ENCODE measurements at regions not wholly inside any gene's neighbourhood (a gene's known extent, or its start where the extent isn't known, plus 50 kb on each side); places are given as distances from the start of the nearest gene placed in this dataset.
"Not testable (repeated sequence)": the region's sequence is repeated elsewhere in the genome, so short reads cannot be mapped to it uniquely, and the experiment has no call there.

GRCh38 chr10:28982974-28983373 lies 305.7 kb downstream of the BAMBI start:
- Mint-ChIP-seq H3K27ac (no peak overlapping the region), H3K4me1 (no peaks in the 10 kb centered on the region), H3K4me3 (no peak overlapping the region), H3K36me3 (no peaks in the 10 kb centered on the region), H3K9me3 (no peaks in the 10 kb centered on the region), H3K27me3 (peaks cover 8% of the 10 kb centered on the region)

- Mint-ChIP-seq H3K4me3 (no peak overlapping the region), H3K27me3 (peaks cover 9% of the 10 kb centered on the region), H3K9me3 (no peaks in the 10 kb centered on the region), H3K36me3 (no peaks in the 10 kb centered on the region), H3K27ac (no peak overlapping the region), H3K4me1 (no peaks in the 10 kb centered on the region)
Measured at GRCh38 chr10:28983799-28984198, 305.1 kb upstream of the LYZL1 start.

- Mint-ChIP-seq H3K4me1 (no peaks in the 10 kb centered on the region), H3K36me3 (no peaks in the 10 kb centered on the region), H3K27ac (no peak overlapping the region), H3K4me3 (no peak overlapping the region), H3K27me3 (peaks cover 10% of the 10 kb centered on the region), H3K9me3 (no peaks in the 10 kb centered on the region)
Measured at GRCh38 chr10:28984431-28984830, 304.4 kb upstream of the LYZL1 start.

- H3K27ac Mint-ChIP-seq, result no peak overlapping the region
- H3K27me3 Mint-ChIP-seq, result peaks cover 10% of the 10 kb centered on the region
- no peaks in the 10 kb centered on the region for H3K4me1 Mint-ChIP-seq
- no peak overlapping the region for H3K4me3 Mint-ChIP-seq
- no peaks in the 10 kb centered on the region for H3K9me3 Mint-ChIP-seq
- H3K36me3 Mint-ChIP-seq, result no peaks in the 10 kb centered on the region
Measured at GRCh38 chr10:28985137-28985885, 303.6 kb upstream of the LYZL1 start.

- Mint-ChIP-seq H3K4me3 (no peak overlapping the region), H3K27me3 (peaks cover 8% of the 10 kb centered on the region), H3K36me3 (no peaks in the 10 kb centered on the region), H3K9me3 (no peaks in the 10 kb centered on the region), H3K27ac (no peak overlapping the region), H3K4me1 (no peaks in the 10 kb centered on the region)
Measured at GRCh38 chr10:28986117-28986792, 302.6 kb upstream of the LYZL1 start.

GRCh38 chr10:28986856-28987255 lies 302.0 kb upstream of the LYZL1 start:
- no peak overlapping the region for H3K27ac Mint-ChIP-seq
- H3K9me3 Mint-ChIP-seq, result no peaks in the 10 kb centered on the region
- H3K4me1 Mint-ChIP-seq, result no peaks in the 10 kb centered on the region
- H3K36me3 Mint-ChIP-seq, result no peaks in the 10 kb centered on the region
- no peak overlapping the region for H3K4me3 Mint-ChIP-seq
- peaks cover 8% of the 10 kb centered on the region for H3K27me3 Mint-ChIP-seq

GRCh38 chr10:28987555-28988320 lies 301.1 kb upstream of the LYZL1 start:
- peaks cover 6% of the 10 kb centered on the region for H3K27me3 Mint-ChIP-seq
- no peaks in the 10 kb centered on the region for H3K36me3 Mint-ChIP-seq
- no peaks in the 10 kb centered on the region for H3K9me3 Mint-ChIP-seq
- no peak overlapping the region for H3K27ac Mint-ChIP-seq
- H3K4me3 Mint-ChIP-seq, result no peak overlapping the region
- no peaks in the 10 kb centered on the region for H3K4me1 Mint-ChIP-seq

GRCh38 chr10:28988980-28989379 lies 299.9 kb upstream of the LYZL1 start:
- Mint-ChIP-seq H3K4me3 (no peak overlapping the region), H3K36me3 (no peaks in the 10 kb centered on the region), H3K27ac (no peak overlapping the region), H3K27me3 (peaks cover 6% of the 10 kb centered on the region), H3K9me3 (no peaks in the 10 kb centered on the region), H3K4me1 (no peaks in the 10 kb centered on the region)

- H3K27me3 Mint-ChIP-seq, result peaks cover 6% of the 10 kb centered on the region
- H3K9me3 Mint-ChIP-seq, result no peaks in the 10 kb centered on the region
- no peaks in the 10 kb centered on the region for H3K36me3 Mint-ChIP-seq
- H3K27ac Mint-ChIP-seq, result no peak overlapping the region
- H3K4me1 Mint-ChIP-seq, result no peaks in the 10 kb centered on the region
- no peak overlapping the region for H3K4me3 Mint-ChIP-seq
Measured at GRCh38 chr10:28991333-28992270, 297.3 kb upstream of the LYZL1 start.

GRCh38 chr10:28993056-28993455 lies 295.8 kb upstream of the LYZL1 start:
- Mint-ChIP-seq H3K9me3 (no peaks in the 10 kb centered on the region), H3K4me1 (no peaks in the 10 kb centered on the region), H3K36me3 (no peaks in the 10 kb centered on the region), H3K27ac (no peak overlapping the region), H3K4me3 (no peak overlapping the region), H3K27me3 (peaks cover 6% of the 10 kb centered on the region)

- H3K9me3 Mint-ChIP-seq, result no peaks in the 10 kb centered on the region
- H3K4me1 Mint-ChIP-seq, result no peaks in the 10 kb centered on the region
- no peaks in the 10 kb centered on the region for H3K36me3 Mint-ChIP-seq
- peaks cover 4% of the 10 kb centered on the region for H3K27me3 Mint-ChIP-seq
- no peak overlapping the region for H3K4me3 Mint-ChIP-seq
- H3K27ac Mint-ChIP-seq, result no peak overlapping the region
Measured at GRCh38 chr10:28993861-28994260, 295.0 kb upstream of the LYZL1 start.

GRCh38 chr10:28994802-28995201 lies 294.1 kb upstream of the LYZL1 start:
- not testable (repeated sequence) for H3K4me3 Mint-ChIP-seq, H3K36me3 Mint-ChIP-seq, H3K27ac Mint-ChIP-seq, H3K9me3 Mint-ChIP-seq, H3K27me3 Mint-ChIP-seq, H3K4me1 Mint-ChIP-seq

GRCh38 chr10:28995497-28995896 lies 293.4 kb upstream of the LYZL1 start:
- H3K27ac Mint-ChIP-seq, result no peak overlapping the region
- H3K4me3 Mint-ChIP-seq, result no peak overlapping the region
- no peaks in the 10 kb centered on the region for H3K36me3 Mint-ChIP-seq
- no peaks in the 10 kb centered on the region for H3K9me3 Mint-ChIP-seq
- peaks cover 2% of the 10 kb centered on the region for H3K27me3 Mint-ChIP-seq
- no peaks in the 10 kb centered on the region for H3K4me1 Mint-ChIP-seq

- Mint-ChIP-seq H3K36me3 (no peaks in the 10 kb centered on the region), H3K9me3 (no peaks in the 10 kb centered on the region), H3K4me3 (no peak overlapping the region), H3K4me1 (no peaks in the 10 kb centered on the region), H3K27ac (no peak overlapping the region), H3K27me3 (peaks cover 2% of the 10 kb centered on the region)
Measured at GRCh38 chr10:28996345-28996744, 292.5 kb upstream of the LYZL1 start.

- Mint-ChIP-seq H3K27ac (no peak overlapping the region), H3K4me3 (no peak overlapping the region), H3K4me1 (no peaks in the 10 kb centered on the region), H3K36me3 (no peaks in the 10 kb centered on the region), H3K9me3 (no peaks in the 10 kb centered on the region), H3K27me3 (no peaks in the 10 kb centered on the region)
Measured at GRCh38 chr10:28996947-28997551, 291.8 kb upstream of the LYZL1 start.
